ENCODE measurements at regions not wholly inside any gene's neighbourhood (a gene's known extent, or its start where the extent isn't known, plus 50 kb on each side); places are given as distances from the start of the nearest gene placed in this dataset.
"Not testable (repeated sequence)": the region's sequence is repeated elsewhere in the genome, so short reads cannot be mapped to it uniquely, and the experiment has no call there.

- TF ChIP-seq CTCF (IDR thresholded peaks at IDR 0.05); ZFX (IDR thresholded peaks at IDR 0.05; ENCODE audit: borderline replicate concordance): not testable (repeated sequence)
These were observed 78.7 kb downstream of the KCNA5 start for GRCh38 chr12:5122256-5122831.
